Esophagus squamous epithelium (tissue), 4 donors: ENCODE measurements at regions not wholly inside any gene's neighbourhood (a gene's known extent, or its start where the extent isn't known, plus 50 kb on each side); places are given as distances from the start of the nearest gene placed in this dataset.

Experiments
- POLR2A ChIP-seq, 4 donors: fragments of 450-650 bp; IDR thresholded peaks; one replicate each; pipeline ENCODE4 v1.6.1; 2017; ENCODE audit warnings: antibody characterized with exemption in 4 of 4, mild to moderate bottlenecking in 4 of 4, moderate library complexity in 3 of 4
- TF ChIP-seq, protein P1 (sequence below), 6 experiments: fragments of 450-650 bp in 4 of 6; fragments of 200-600 bp in 2 of 6; sonication (generic) in 2 of 6; IDR thresholded peaks; one replicate each; pipeline ENCODE4 v1.5.1; 2016 to 2019; ENCODE audit warnings: antibody characterized with exemption in 6 of 6, mild to moderate bottlenecking in 4 of 6, moderate library complexity in 4 of 6

DNA sequence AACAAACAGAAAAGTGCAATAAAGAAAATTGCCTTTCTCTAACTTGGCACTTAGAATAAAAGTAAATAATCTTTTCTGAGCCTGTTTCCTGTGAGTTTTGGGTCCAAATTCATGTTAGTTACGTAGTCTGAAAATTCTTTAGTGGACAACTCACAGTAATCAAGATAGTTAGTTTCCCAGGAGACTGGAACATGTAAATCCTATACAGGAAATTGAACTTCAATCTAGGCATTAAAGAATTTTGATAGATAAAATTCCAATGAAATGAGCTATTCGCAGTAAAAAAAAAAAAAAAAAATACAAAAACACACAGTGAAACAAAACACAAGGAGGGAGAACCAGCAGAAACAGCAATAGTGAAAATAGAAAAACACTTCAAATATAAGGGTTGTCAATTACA is 83.8 kb upstream of the REG3G start:
- TF ChIP-seq, protein P1, sequence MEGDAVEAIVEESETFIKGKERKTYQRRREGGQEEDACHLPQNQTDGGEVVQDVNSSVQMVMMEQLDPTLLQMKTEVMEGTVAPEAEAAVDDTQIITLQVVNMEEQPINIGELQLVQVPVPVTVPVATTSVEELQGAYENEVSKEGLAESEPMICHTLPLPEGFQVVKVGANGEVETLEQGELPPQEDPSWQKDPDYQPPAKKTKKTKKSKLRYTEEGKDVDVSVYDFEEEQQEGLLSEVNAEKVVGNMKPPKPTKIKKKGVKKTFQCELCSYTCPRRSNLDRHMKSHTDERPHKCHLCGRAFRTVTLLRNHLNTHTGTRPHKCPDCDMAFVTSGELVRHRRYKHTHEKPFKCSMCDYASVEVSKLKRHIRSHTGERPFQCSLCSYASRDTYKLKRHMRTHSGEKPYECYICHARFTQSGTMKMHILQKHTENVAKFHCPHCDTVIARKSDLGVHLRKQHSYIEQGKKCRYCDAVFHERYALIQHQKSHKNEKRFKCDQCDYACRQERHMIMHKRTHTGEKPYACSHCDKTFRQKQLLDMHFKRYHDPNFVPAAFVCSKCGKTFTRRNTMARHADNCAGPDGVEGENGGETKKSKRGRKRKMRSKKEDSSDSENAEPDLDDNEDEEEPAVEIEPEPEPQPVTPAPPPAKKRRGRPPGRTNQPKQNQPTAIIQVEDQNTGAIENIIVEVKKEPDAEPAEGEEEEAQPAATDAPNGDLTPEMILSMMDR (IDR thresholded peaks at IDR 0.05) = no peak
- no peak for TF ChIP-seq POLR2A (IDR thresholded peaks at IDR 0.05)
